Dedifferentiated amniotic fluid mesenchymal stem cell (primary cell): ENCODE measurements at regions not wholly inside any gene's neighbourhood (a gene's known extent, or its start where the extent isn't known, plus 50 kb on each side); places are given as distances from the start of the nearest gene placed in this dataset.

Experiments
- DNase-seq: peaks from one replicate; pipeline ENCODE4 v3.0.0-alpha.2; 2016; ENCODE audit errors: extremely low spot score

- DNase-seq: no peak
Measured at GRCh38 chr3:194009892-194010533, 125.9 kb upstream of the HES1 start.

GRCh38 chr3:194011807-194012206, 124.1 kb upstream of the HES1 start:
- DNase-seq: no peak

- DNase-seq: no peak
Measured at GRCh38 chr3:194013928-194014327, 122.0 kb upstream of the HES1 start.

- DNase-seq: no peak
Measured at GRCh38 chr3:194014756-194015155, 121.2 kb upstream of the HES1 start.

- DNase-seq: no peak
Measured at GRCh38 chr3:194019398-194020165, 116.4 kb upstream of the HES1 start.

GRCh38 chr3:194022052-194022451, 113.9 kb upstream of the HES1 start:
- DNase-seq: no peak

- no peak for DNase-seq
Measured at GRCh38 chr3:194022816-194023215, 113.1 kb upstream of the HES1 start.

- DNase-seq: no peak
Measured at GRCh38 chr3:194023501-194024280, 112.3 kb upstream of the HES1 start.

GRCh38 chr3:194025119-194025518, 110.8 kb upstream of the HES1 start:
- no peak for DNase-seq

- no peak for DNase-seq
Measured at GRCh38 chr3:194025951-194026350, 110.0 kb upstream of the HES1 start.

- DNase-seq: no peak
Measured at GRCh38 chr3:194028434-194029004, 107.4 kb upstream of the HES1 start.

GRCh38 chr3:194029846-194030245, 106.1 kb upstream of the HES1 start:
- DNase-seq: no peak

- DNase-seq: no peak
Measured at GRCh38 chr3:194030372-194030771, 105.6 kb upstream of the HES1 start.

GRCh38 chr3:194031349-194031748, 104.6 kb upstream of the HES1 start:
- no peak for DNase-seq

GRCh38 chr3:194031867-194032635, 103.9 kb upstream of the HES1 start:
- no peak for DNase-seq

- DNase-seq: no peak
Measured at GRCh38 chr3:194032828-194033435, 103.0 kb upstream of the HES1 start.

- no peak for DNase-seq
Measured at GRCh38 chr3:194034346-194035336, 101.3 kb upstream of the HES1 start.

GRCh38 chr3:194035406-194036138, 100.4 kb upstream of the HES1 start:
- DNase-seq: no peak

GRCh38 chr3:194036842-194037241, 99.1 kb upstream of the HES1 start:
- no peak for DNase-seq
